Liver (tissue), 8 donors: ENCODE measurements at regions not wholly inside any gene's neighbourhood (a gene's known extent, or its start where the extent isn't known, plus 50 kb on each side); places are given as distances from the start of the nearest gene placed in this dataset.
A peak's percentile ranks its signal among the peaks of the same experiment; 100 is the strongest.

Source experiments
- DNase-seq: peaks from one replicate; pipeline ENCODE4 v3.0.0-alpha.2; 2017; ENCODE audit warnings: low spot score
- H3K27ac ChIP-seq, 2 donors: one replicate each; pipeline ENCODE4 v1.7.0; 2013; ENCODE audit warnings: inconsistent platforms in 2 of 2, low read length in 2 of 2, control low read depth in 1 of 2, low read depth in 1 of 2, mild to moderate bottlenecking in 1 of 2
- H3K27me3 ChIP-seq, 4 donors: one replicate each; pipeline versions ENCODE4 v1.6.1 to v1.7.0; 2013; ENCODE audit warnings: low read length in 3 of 4, inconsistent platforms in 1 of 4, mild to moderate bottlenecking in 1 of 4, moderate library complexity in 1 of 4; ENCODE audit not compliant: control insufficient read depth in 4 of 4, insufficient read depth in 4 of 4
- H3K36me3 ChIP-seq, 4 donors: one replicate each; pipeline versions ENCODE4 v1.6.1 to v1.7.0; 2013; ENCODE audit warnings: low read length in 3 of 4, mild to moderate bottlenecking in 3 of 4, low read depth in 1 of 4, moderate library complexity in 1 of 4; ENCODE audit not compliant: control insufficient read depth in 4 of 4, insufficient read depth in 3 of 4
- H3K4me1 ChIP-seq, 4 donors: one replicate each; pipeline versions ENCODE4 v1.6.1 to v1.7.0; 2013; ENCODE audit warnings: low read length in 3 of 4, mild to moderate bottlenecking in 3 of 4, moderate library complexity in 1 of 4; ENCODE audit not compliant: control insufficient read depth in 4 of 4, insufficient read depth in 4 of 4
- H3K4me3 ChIP-seq, 3 donors: one replicate each; pipeline versions ENCODE4 v1.6.1 to v1.7.0; 2013; ENCODE audit warnings: low read length in 3 of 3, control low read depth in 1 of 3, low read depth in 1 of 3, mild to moderate bottlenecking in 1 of 3
- H3K9ac ChIP-seq, 2 donors: one replicate each; pipeline ENCODE4 v1.7.0; 2013; ENCODE audit warnings: low read length in 2 of 2, mild to moderate bottlenecking in 2 of 2, moderate library complexity in 2 of 2, control low read depth in 1 of 2, low read depth in 1 of 2
- H3K9me3 ChIP-seq, 4 donors: one replicate each; pipeline versions ENCODE4 v1.6.1 to v1.7.0; 2013; ENCODE audit warnings: low read length in 3 of 4; ENCODE audit not compliant: control insufficient read depth in 4 of 4
- EGR1 ChIP-seq, 2 donors: IDR thresholded peaks; 2 replicates each; pipeline ENCODE4 v1.6.1; 2016 to 2018; ENCODE audit warnings: antibody characterized with exemption in 2 of 2, low read depth in 2 of 2
- FOXA1 ChIP-seq: IDR thresholded peaks from 2 replicates; pipeline ENCODE4 v1.6.1; 2016; ENCODE audit warnings: antibody characterized with exemption
- FOXA2 ChIP-seq: IDR thresholded peaks from 2 replicates; pipeline ENCODE4 v1.6.1; 2016; ENCODE audit warnings: antibody characterized with exemption
- GABPA ChIP-seq, 2 donors: IDR thresholded peaks in 1 of 2; conservative IDR thresholded peaks in 1 of 2; 2 replicates each; pipeline ENCODE4 v1.6.1; 2016; ENCODE audit warnings: antibody characterized with exemption in 2 of 2, mild to moderate bottlenecking in 1 of 2, moderate library complexity in 1 of 2
- HNF4A ChIP-seq, 2 donors: conservative IDR thresholded peaks; 2 replicates each; pipeline ENCODE4 v1.6.1; 2016; ENCODE audit warnings: antibody characterized with exemption in 2 of 2, mild to moderate bottlenecking in 2 of 2
- HNF4G ChIP-seq: IDR thresholded peaks from 2 replicates; pipeline ENCODE4 v1.6.1; 2016; ENCODE audit warnings: antibody characterized with exemption
- JUND ChIP-seq, 2 donors: IDR thresholded peaks; 2 replicates each; pipeline ENCODE4 v1.6.1; 2016; ENCODE audit warnings: antibody characterized with exemption in 2 of 2
- MAX ChIP-seq: IDR thresholded peaks from 2 replicates; pipeline ENCODE4 v1.6.1; 2016; ENCODE audit warnings: antibody characterized with exemption
- NR2F2 ChIP-seq: IDR thresholded peaks from 2 replicates; pipeline ENCODE4 v1.6.1; 2016; ENCODE audit warnings: antibody characterized with exemption
- RAD21 ChIP-seq, 2 donors: IDR thresholded peaks; 2 replicates each; pipeline ENCODE4 v1.6.1; 2016; ENCODE audit warnings: antibody characterized with exemption in 2 of 2, mild to moderate bottlenecking in 2 of 2
- REST ChIP-seq: IDR thresholded peaks from 2 replicates; pipeline ENCODE4 v1.6.1; 2016; ENCODE audit warnings: antibody characterized with exemption, mild to moderate bottlenecking
- RXRA ChIP-seq, 2 donors: IDR thresholded peaks; 2 replicates each; pipeline ENCODE4 v1.6.1; 2017 to 2018; ENCODE audit warnings: antibody characterized with exemption in 2 of 2, mild to moderate bottlenecking in 1 of 2
- SP1 ChIP-seq: IDR thresholded peaks from 2 replicates; pipeline ENCODE4 v1.6.1; 2018; ENCODE audit warnings: antibody characterized with exemption, mild to moderate bottlenecking
- TAF1 ChIP-seq: conservative IDR thresholded peaks from 2 replicates; pipeline ENCODE4 v1.6.1; 2016; ENCODE audit warnings: antibody characterized with exemption, mild to moderate bottlenecking
- YY1 ChIP-seq: IDR thresholded peaks from 2 replicates; pipeline ENCODE4 v1.6.1; 2016; ENCODE audit warnings: antibody characterized with exemption, mild to moderate bottlenecking
- ZBTB33 ChIP-seq: IDR thresholded peaks from 2 replicates; pipeline ENCODE4 v1.6.1; 2016; ENCODE audit warnings: antibody characterized with exemption
- WGBS: extraction: QIAGEN DNeasy Blood & Tissue Kit; methylation state at CpG from one replicate; pipeline ENCODE4 v1.1.7; 2013; 5-methylcytosine and 5-hydroxymethylcytosine counted together
- TF ChIP-seq, protein P1 (sequence below): IDR thresholded peaks from 2 replicates; pipeline ENCODE4 v1.6.1; 2016; ENCODE audit warnings: antibody characterized with exemption
- TF ChIP-seq, protein P2 (sequence below): fragments of 150-350 bp; IDR thresholded peaks from 2 replicates; pipeline ENCODE4 v1.5.1; 2017; ENCODE audit warnings: improper control_type of control experiment, low read depth, low read length; ENCODE audit not compliant: missing input control
- donor health status: healthy.
- donor health status: healthy.
- donor health status: healthy.
- donor health status: healthy.
- donor health status: healthy.

- peak; percentile 35 for TF ChIP-seq ZBTB33
- TF ChIP-seq GABPA (IDR thresholded peaks at IDR 0.05 in 1 of 2, conservative IDR thresholded peaks at IDR 0.05 in 1 of 2): no peak
These were observed 277.3 kb upstream of the NR2F2 start (continued) for GRCh38 chr15:96053031-96053780.

DNA sequence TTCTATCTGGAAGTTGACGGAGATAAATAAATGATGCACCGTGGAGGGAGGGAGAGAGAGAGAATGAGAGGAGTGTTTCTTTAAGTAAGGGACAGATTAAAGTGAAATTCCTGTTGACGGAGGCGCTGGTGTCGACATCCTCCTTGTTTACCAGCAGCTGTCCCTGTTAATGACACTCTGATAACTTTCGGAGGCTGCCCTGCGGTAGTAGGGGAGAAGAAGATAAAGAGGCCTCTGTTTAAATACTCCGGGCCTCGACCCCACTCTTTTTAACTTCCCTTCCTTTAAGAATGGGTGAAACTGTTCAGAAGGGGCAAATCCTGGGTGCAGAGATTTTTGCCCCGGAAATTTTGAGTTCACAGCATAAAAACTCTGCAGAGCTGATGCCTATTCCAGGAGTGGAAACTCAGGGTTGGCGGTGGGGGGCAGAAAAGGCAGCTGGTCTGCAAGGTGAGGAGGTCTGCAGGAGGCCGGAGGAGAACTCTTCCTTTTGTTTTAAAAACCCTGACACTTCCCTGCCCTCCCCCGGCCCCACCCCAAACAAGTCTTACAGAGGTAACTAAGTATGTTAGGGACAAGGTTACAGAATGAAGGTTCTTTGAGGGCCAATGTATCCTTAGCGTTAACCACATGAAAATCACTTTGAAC, 276.6 kb upstream of the NR2F2 start:
- Histone ChIP-seq H3K4me3 (peak overlapping the region; percentile 33 to 49 (median 37)), H3K4me1 (peaks cover 3 to 12% (median 8%) of the 10 kb centered on the region in 4 donors), H3K9me3 (no peaks in the 10 kb centered on the region), H3K27ac (peak overlapping the region; percentile 33 to 62), H3K36me3 (no peaks in the 10 kb centered on the region), H3K27me3 (no peaks in the 10 kb centered on the region), H3K9ac (peak overlapping the region in 1 of 2 donors; percentile 10)
- DNase-seq: no peak
- WGBS: 22% methylated on average over 14 of the region's 14 CpGs
- peak; percentile 51 for TF ChIP-seq SP1
- TF ChIP-seq TAF1: peak; percentile 44
- TF ChIP-seq MAX: peak; percentile 42
- peak in 1 of 2 donors; percentile 45 for TF ChIP-seq RAD21 (IDR thresholded peaks at IDR 0.05)
- TF ChIP-seq, protein P1, sequence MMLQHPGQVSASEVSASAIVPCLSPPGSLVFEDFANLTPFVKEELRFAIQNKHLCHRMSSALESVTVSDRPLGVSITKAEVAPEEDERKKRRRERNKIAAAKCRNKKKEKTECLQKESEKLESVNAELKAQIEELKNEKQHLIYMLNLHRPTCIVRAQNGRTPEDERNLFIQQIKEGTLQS: no peak
- TF ChIP-seq GABPA (IDR thresholded peaks at IDR 0.05 in 1 of 2, conservative IDR thresholded peaks at IDR 0.05 in 1 of 2): no peak
- TF ChIP-seq REST: peak; percentile 7
- TF ChIP-seq, protein P2, sequence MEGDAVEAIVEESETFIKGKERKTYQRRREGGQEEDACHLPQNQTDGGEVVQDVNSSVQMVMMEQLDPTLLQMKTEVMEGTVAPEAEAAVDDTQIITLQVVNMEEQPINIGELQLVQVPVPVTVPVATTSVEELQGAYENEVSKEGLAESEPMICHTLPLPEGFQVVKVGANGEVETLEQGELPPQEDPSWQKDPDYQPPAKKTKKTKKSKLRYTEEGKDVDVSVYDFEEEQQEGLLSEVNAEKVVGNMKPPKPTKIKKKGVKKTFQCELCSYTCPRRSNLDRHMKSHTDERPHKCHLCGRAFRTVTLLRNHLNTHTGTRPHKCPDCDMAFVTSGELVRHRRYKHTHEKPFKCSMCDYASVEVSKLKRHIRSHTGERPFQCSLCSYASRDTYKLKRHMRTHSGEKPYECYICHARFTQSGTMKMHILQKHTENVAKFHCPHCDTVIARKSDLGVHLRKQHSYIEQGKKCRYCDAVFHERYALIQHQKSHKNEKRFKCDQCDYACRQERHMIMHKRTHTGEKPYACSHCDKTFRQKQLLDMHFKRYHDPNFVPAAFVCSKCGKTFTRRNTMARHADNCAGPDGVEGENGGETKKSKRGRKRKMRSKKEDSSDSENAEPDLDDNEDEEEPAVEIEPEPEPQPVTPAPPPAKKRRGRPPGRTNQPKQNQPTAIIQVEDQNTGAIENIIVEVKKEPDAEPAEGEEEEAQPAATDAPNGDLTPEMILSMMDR: no peak
- TF ChIP-seq JUND (IDR thresholded peaks at IDR 0.05): peak in 1 of 2 donors; percentile 43
- TF ChIP-seq HNF4A (conservative IDR thresholded peaks at IDR 0.05): peak; percentile 23 to 31
- no peak for TF ChIP-seq HNF4G
- TF ChIP-seq ZBTB33: no peak
- TF ChIP-seq FOXA1: peak; percentile 52
- peak; percentile 82 for TF ChIP-seq FOXA2
- TF ChIP-seq EGR1 (IDR thresholded peaks at IDR 0.05; ENCODE audit: low read depth in 2 of 2): no peak
- TF ChIP-seq NR2F2: peak; percentile 23
- TF ChIP-seq YY1: peak; percentile 8
- TF ChIP-seq RXRA (IDR thresholded peaks at IDR 0.05): peak in 1 of 2 donors; percentile 58
